Parathyroid adenoma (tissue), 2 donors: ENCODE measurements at regions not wholly inside any gene's neighbourhood (a gene's known extent, or its start where the extent isn't known, plus 50 kb on each side); places are given as distances from the start of the nearest gene placed in this dataset.

Experiments used
- H2AFZ ChIP-seq: fragments of 300-600 bp; sonication (generic); one replicate; pipeline ENCODE4 v1.7.0; 2017; ENCODE audit warnings: antibody characterized with exemption, mild to moderate bottlenecking
- H3K27ac ChIP-seq: fragments of 300-600 bp; sonication (generic); one replicate; pipeline ENCODE4 v1.7.0; 2017
- H3K27me3 ChIP-seq: fragments of 300-600 bp; sonication (generic); one replicate; pipeline ENCODE4 v1.7.0; 2017; ENCODE audit warnings: low read length; ENCODE audit not compliant: control insufficient read depth, insufficient read depth
- H3K36me3 ChIP-seq: fragments of 300-600 bp; sonication (generic); one replicate; pipeline ENCODE4 v1.7.0; 2017; ENCODE audit warnings: low read length; ENCODE audit not compliant: control insufficient read depth, insufficient read depth
- H3K4me1 ChIP-seq: fragments of 300-600 bp; sonication (generic); one replicate; pipeline ENCODE4 v1.7.0; 2017; ENCODE audit warnings: control low read depth
- H3K4me2 ChIP-seq: fragments of 300-600 bp; sonication (generic); one replicate; pipeline ENCODE4 v1.7.0; 2017; ENCODE audit warnings: low read length
- H3K4me3 ChIP-seq: fragments of 300-600 bp; sonication (generic); one replicate; pipeline ENCODE4 v1.7.0; 2017; ENCODE audit warnings: low read depth, low read length
- H3K79me2 ChIP-seq: fragments of 300-600 bp; sonication (generic); one replicate; pipeline ENCODE4 v1.7.0; 2017; ENCODE audit warnings: control low read depth
- H3K9ac ChIP-seq: fragments of 300-600 bp; sonication (generic); one replicate; pipeline ENCODE4 v1.7.0; 2017; ENCODE audit warnings: mild to moderate bottlenecking
- H3K9me3 ChIP-seq: fragments of 300-600 bp; sonication (generic); one replicate; pipeline ENCODE4 v1.7.0; 2017; ENCODE audit warnings: low read length; ENCODE audit not compliant: control insufficient read depth
- TF ChIP-seq, protein P1 (sequence below): fragments of 300-600 bp; sonication (generic); IDR thresholded peaks from one replicate; pipeline ENCODE4 v1.7.0; 2017; ENCODE audit warnings: antibody characterized with exemption, mild to moderate bottlenecking
- donor health status: primary hyperparathyroidism.

DNA sequence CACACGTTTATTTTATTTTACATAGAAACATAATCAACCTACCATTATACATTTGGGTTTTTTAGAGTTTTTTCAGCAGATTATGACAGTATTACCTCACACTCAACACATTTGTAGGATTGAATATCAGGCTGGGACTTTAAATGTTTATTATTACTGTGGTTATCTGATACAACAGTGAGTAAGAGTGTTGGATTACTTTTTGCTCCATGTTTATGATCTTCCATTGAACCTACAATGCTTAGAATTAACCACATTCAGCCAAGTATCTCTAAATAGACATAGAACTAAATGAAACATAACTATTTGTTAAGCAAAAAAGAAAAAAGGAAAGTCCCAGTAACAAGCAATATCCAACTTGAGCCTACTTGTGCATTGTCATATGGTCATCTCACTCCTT is 607.4 kb upstream of the PITX2 start:
- H3K27me3 ChIP-seq, result no peaks in the 10 kb centered on the region
- H3K9me3 ChIP-seq, result no peaks in the 10 kb centered on the region
- TF ChIP-seq, protein P1, sequence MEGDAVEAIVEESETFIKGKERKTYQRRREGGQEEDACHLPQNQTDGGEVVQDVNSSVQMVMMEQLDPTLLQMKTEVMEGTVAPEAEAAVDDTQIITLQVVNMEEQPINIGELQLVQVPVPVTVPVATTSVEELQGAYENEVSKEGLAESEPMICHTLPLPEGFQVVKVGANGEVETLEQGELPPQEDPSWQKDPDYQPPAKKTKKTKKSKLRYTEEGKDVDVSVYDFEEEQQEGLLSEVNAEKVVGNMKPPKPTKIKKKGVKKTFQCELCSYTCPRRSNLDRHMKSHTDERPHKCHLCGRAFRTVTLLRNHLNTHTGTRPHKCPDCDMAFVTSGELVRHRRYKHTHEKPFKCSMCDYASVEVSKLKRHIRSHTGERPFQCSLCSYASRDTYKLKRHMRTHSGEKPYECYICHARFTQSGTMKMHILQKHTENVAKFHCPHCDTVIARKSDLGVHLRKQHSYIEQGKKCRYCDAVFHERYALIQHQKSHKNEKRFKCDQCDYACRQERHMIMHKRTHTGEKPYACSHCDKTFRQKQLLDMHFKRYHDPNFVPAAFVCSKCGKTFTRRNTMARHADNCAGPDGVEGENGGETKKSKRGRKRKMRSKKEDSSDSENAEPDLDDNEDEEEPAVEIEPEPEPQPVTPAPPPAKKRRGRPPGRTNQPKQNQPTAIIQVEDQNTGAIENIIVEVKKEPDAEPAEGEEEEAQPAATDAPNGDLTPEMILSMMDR, result no peak
- no peak overlapping the region for H3K9ac ChIP-seq
- H3K27ac ChIP-seq, result no peak overlapping the region
- no peaks in the 10 kb centered on the region for H3K79me2 ChIP-seq
- H3K4me2 ChIP-seq, result no peak overlapping the region
- H3K4me3 ChIP-seq, result no peak overlapping the region
- no peaks in the 10 kb centered on the region for H3K4me1 ChIP-seq
- no peak overlapping the region for H2AFZ ChIP-seq
- H3K36me3 ChIP-seq, result no peaks in the 10 kb centered on the region

DNA sequence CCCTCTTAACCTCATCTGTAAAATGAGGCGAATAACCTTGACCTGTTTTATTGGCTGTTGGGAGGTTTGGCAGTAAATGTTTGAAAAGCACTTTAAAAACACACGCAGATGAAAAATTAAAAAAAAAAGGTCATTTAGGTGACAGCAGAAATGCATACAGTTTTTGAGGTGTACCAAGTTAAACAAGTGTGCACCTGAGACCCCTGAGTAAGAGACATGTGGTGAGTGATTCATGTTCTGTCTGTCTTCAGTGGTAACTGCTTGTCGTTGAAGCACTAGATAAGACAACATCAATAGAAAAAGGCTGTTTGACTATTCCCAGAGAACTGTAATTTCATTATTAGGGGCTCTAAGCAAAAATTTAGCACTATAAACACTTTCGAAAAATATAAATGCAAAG is 608.4 kb upstream of the PITX2 start:
- no peaks in the 10 kb centered on the region for H3K4me1 ChIP-seq
- no peak overlapping the region for H3K4me2 ChIP-seq
- H3K36me3 ChIP-seq, result no peaks in the 10 kb centered on the region
- no peak overlapping the region for H2AFZ ChIP-seq
- TF ChIP-seq, protein P1, result no peak
- H3K9me3 ChIP-seq, result no peaks in the 10 kb centered on the region
- no peak overlapping the region for H3K4me3 ChIP-seq
- H3K79me2 ChIP-seq, result no peaks in the 10 kb centered on the region
- no peak overlapping the region for H3K27ac ChIP-seq
- no peaks in the 10 kb centered on the region for H3K27me3 ChIP-seq
- no peak overlapping the region for H3K9ac ChIP-seq

DNA sequence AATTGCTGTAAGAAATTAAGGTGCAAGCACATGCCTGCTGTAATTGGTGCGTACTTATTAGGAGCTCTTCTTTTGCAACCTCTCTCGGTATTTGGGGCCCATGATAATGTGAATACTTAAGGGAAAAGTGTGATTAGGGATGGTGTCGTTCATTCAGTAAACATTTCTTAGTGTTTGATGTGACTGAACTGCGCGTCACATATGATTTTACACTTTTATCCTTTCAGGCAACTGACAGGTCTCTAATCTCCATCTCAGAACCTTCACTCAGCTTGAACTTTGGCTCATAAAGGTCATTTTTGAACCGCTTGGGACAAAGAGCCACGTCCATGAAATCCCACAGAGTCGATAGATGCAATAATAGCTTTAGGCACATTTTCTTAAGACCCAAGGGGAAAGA is 612.1 kb upstream of the PITX2 start:
- Histone ChIP-seq H2AFZ (no peak overlapping the region), H3K9me3 (no peaks in the 10 kb centered on the region), H3K9ac (no peak overlapping the region), H3K36me3 (no peaks in the 10 kb centered on the region), H3K79me2 (no peaks in the 10 kb centered on the region), H3K4me3 (no peak overlapping the region), H3K4me1 (no peaks in the 10 kb centered on the region), H3K27ac (no peak overlapping the region), H3K4me2 (no peak overlapping the region), H3K27me3 (no peaks in the 10 kb centered on the region)
- TF ChIP-seq, protein P1, result no peak

- Histone ChIP-seq H3K27ac (no peak overlapping the region), H3K4me1 (no peaks in the 10 kb centered on the region), H3K27me3 (peaks cover 3% of the 10 kb centered on the region), H3K4me3 (no peak overlapping the region), H3K9ac (no peak overlapping the region), H3K9me3 (no peaks in the 10 kb centered on the region), H3K4me2 (no peak overlapping the region), H3K36me3 (no peaks in the 10 kb centered on the region), H2AFZ (no peak overlapping the region), H3K79me2 (no peaks in the 10 kb centered on the region)
- TF ChIP-seq, protein P1, result no peak
Observed at GRCh38 chr4:111263836-111264235, 641.0 kb upstream of the PITX2 start.

GRCh38 chr4:111266937-111267336 is 644.1 kb upstream of the PITX2 start:
- Histone ChIP-seq H3K4me3 (no peak overlapping the region), H3K27ac (no peak overlapping the region), H3K79me2 (no peaks in the 10 kb centered on the region), H3K36me3 (no peaks in the 10 kb centered on the region), H3K4me2 (no peak overlapping the region), H2AFZ (no peak overlapping the region), H3K27me3 (peaks cover 3% of the 10 kb centered on the region), H3K4me1 (no peaks in the 10 kb centered on the region), H3K9me3 (no peaks in the 10 kb centered on the region), H3K9ac (no peak overlapping the region)
- TF ChIP-seq, protein P1, result no peak
